SU-DHL-6 (cell line): ENCODE measurements at regions not wholly inside any gene's neighbourhood (a gene's known extent, or its start where the extent isn't known, plus 50 kb on each side); places are given as distances from the start of the nearest gene placed in this dataset.

Source experiments
- H2AFZ ChIP-seq: fragments of 200-600 bp; sonication (generic); 2 replicates; pipeline ENCODE4 v1.6.1; 2014; ENCODE audit warnings: low read depth, mild to moderate bottlenecking, moderate library complexity, mixed read lengths, antibody characterized with exemption, low read length; ENCODE audit not compliant: severe bottlenecking
- H3F3A ChIP-seq: fragments of 200-600 bp; shearing (Covaris generic); 2 replicates; pipeline ENCODE4 v1.6.0; 2016; ENCODE audit warnings: antibody characterized with exemption, mild to moderate bottlenecking; ENCODE audit not compliant: insufficient read depth
- H3K27ac ChIP-seq: fragments of 200-600 bp; sonication (generic); 2 replicates; pipeline ENCODE4 v1.5.1; 2016; ENCODE audit warnings: low read depth, mild to moderate bottlenecking, low read length, moderate library complexity, mixed read lengths
- H3K27me3 ChIP-seq: fragments of 200-600 bp; sonication (generic), shearing (Covaris generic); 2 replicates; pipeline ENCODE4 v1.6.0; 2014; ENCODE audit warnings: mild to moderate bottlenecking, low read length
- H3K36me3 ChIP-seq: fragments of 200-600 bp; sonication (generic); 2 replicates; pipeline ENCODE4 v1.6.1; 2014; ENCODE audit warnings: mild to moderate bottlenecking, low read length, mixed read lengths
- H3K4me2 ChIP-seq: fragments of 300-600, 200-600 bp; shearing (Covaris generic), sonication (generic); 2 replicates; pipeline ENCODE4 v1.6.0; 2014; ENCODE audit warnings: low read length, low read depth, mild to moderate bottlenecking; ENCODE audit not compliant: poor library complexity, severe bottlenecking
- H3K4me3 ChIP-seq: fragments of 200-600 bp; sonication (generic); 2 replicates; pipeline ENCODE4 v1.5.1; 2014; ENCODE audit warnings: antibody characterized with exemption, low read length, mild to moderate bottlenecking, mixed read lengths; ENCODE audit not compliant: insufficient read depth, poor library complexity, severe bottlenecking
- H3K79me2 ChIP-seq: fragments of 200-600 bp; sonication (generic); 2 replicates; pipeline ENCODE4 v1.6.1; 2014; ENCODE audit warnings: mild to moderate bottlenecking, low read length, moderate library complexity; ENCODE audit not compliant: insufficient read depth
- H3K9ac ChIP-seq: fragments of 200-600 bp; sonication (generic); 2 replicates; pipeline ENCODE4 v1.7.0; 2014; ENCODE audit warnings: mild to moderate bottlenecking, low read length
- H3K9me2 ChIP-seq: fragments of 200-600 bp; sonication (generic); replicated peaks from 2 replicates; pipeline ENCODE4 v1.6.1; 2014; ENCODE audit warnings: low read length; ENCODE audit not compliant: insufficient read depth
- H3K9me3 ChIP-seq: fragments of 200-600 bp; sonication (generic); 2 replicates; pipeline ENCODE4 v1.6.1; 2014; ENCODE audit warnings: low read length, mixed read lengths; ENCODE audit not compliant: insufficient read depth
- H4K20me1 ChIP-seq: fragments of 200-600 bp; sonication (generic); 2 replicates; pipeline ENCODE4 v1.6.1; 2014; ENCODE audit warnings: low read depth, mild to moderate bottlenecking, antibody characterized with exemption, low read length, moderate library complexity, mixed read lengths
- CTCF ChIP-seq: fragments of 200-600 bp; sonication (generic); IDR thresholded peaks from one replicate; pipeline ENCODE4 v1.5.1; 2017; ENCODE audit warnings: antibody characterized with exemption, mild to moderate bottlenecking, low read length, moderate library complexity; ENCODE audit not compliant: insufficient read depth, poor library complexity, severe bottlenecking
- EZH2phosphoT487 ChIP-seq: fragments of 200-600 bp; sonication (generic), shearing (Covaris generic); conservative IDR thresholded peaks from 2 replicates; pipeline ENCODE4 v1.6.1; 2018; ENCODE audit warnings: mild to moderate bottlenecking, antibody characterized with exemption, low read length, moderate library complexity, mixed read lengths

- no peaks in the 10 kb centered on the region for H3K79me2 ChIP-seq
- no peak overlapping the region for H2AFZ ChIP-seq
- TF ChIP-seq CTCF: no peak
- no peak for TF ChIP-seq EZH2phosphoT487
- no peaks in the 10 kb centered on the region for H3K27me3 ChIP-seq
- H3K4me3 ChIP-seq: no peak overlapping the region
- H3K9ac ChIP-seq: no peak overlapping the region
- H3F3A ChIP-seq: no peaks in the 10 kb centered on the region
- H3K9me3 ChIP-seq: no peaks in the 10 kb centered on the region
- no peaks in the 10 kb centered on the region for H3K36me3 ChIP-seq
- no peaks in the 10 kb centered on the region for H4K20me1 ChIP-seq
- no peaks in the 10 kb centered on the region for H3K9me2 ChIP-seq
- H3K27ac ChIP-seq: no peak overlapping the region
- H3K4me2 ChIP-seq: no peak overlapping the region
Observed at GRCh38 chr1:47574451-47575165, 136.8 kb downstream of the FOXD2 start.

GRCh38 chr1:47575855-47576757, 138.3 kb downstream of the FOXD2 start:
- no peak for TF ChIP-seq EZH2phosphoT487
- TF ChIP-seq CTCF: no peak
- Histone ChIP-seq H3K27ac (no peak overlapping the region), H3K79me2 (no peaks in the 10 kb centered on the region), H3K4me2 (no peak overlapping the region), H2AFZ (no peak overlapping the region), H3K9me2 (no peaks in the 10 kb centered on the region), H3K27me3 (no peaks in the 10 kb centered on the region), H3K9ac (no peak overlapping the region), H4K20me1 (no peaks in the 10 kb centered on the region), H3K36me3 (no peaks in the 10 kb centered on the region), H3K9me3 (no peaks in the 10 kb centered on the region), H3K4me3 (no peak overlapping the region), H3F3A (no peaks in the 10 kb centered on the region)

- no peaks in the 10 kb centered on the region for H3K9me3 ChIP-seq
- H3K36me3 ChIP-seq: no peaks in the 10 kb centered on the region
- no peaks in the 10 kb centered on the region for H3K9me2 ChIP-seq
- no peaks in the 10 kb centered on the region for H4K20me1 ChIP-seq
- no peak overlapping the region for H3K4me2 ChIP-seq
- H3K27ac ChIP-seq: no peak overlapping the region
- H3F3A ChIP-seq: no peaks in the 10 kb centered on the region
- TF ChIP-seq EZH2phosphoT487 (no peak), CTCF (no peak)
- H2AFZ ChIP-seq: no peak overlapping the region
- H3K27me3 ChIP-seq: no peaks in the 10 kb centered on the region
- H3K79me2 ChIP-seq: no peaks in the 10 kb centered on the region
- no peak overlapping the region for H3K9ac ChIP-seq
- no peak overlapping the region for H3K4me3 ChIP-seq
Observed at GRCh38 chr1:47576758-47577115, 138.9 kb downstream of the FOXD2 start.
